ENCODE measurements at regions not wholly inside any gene's neighbourhood (a gene's known extent, or its start where the extent isn't known, plus 50 kb on each side); places are given as distances from the start of the nearest gene placed in this dataset.
"Not testable (repeated sequence)": the region's sequence is repeated elsewhere in the genome, so short reads cannot be mapped to it uniquely, and the experiment has no call there.

GRCh38 chr1:172754609-172755008, 95.7 kb downstream of the FASLG start:
- no peak for DNase-seq (ENCODE audit: low read depth in 2 of 2)

- DNase-seq (ENCODE audit: low read depth in 2 of 2), result no peak
These were observed 96.2 kb downstream of the FASLG start for GRCh38 chr1:172755099-172755498.

- DNase-seq (ENCODE audit: low read depth in 2 of 2), result no peak
These were observed 97.1 kb downstream of the FASLG start for GRCh38 chr1:172756024-172756423.

- no peak for DNase-seq (ENCODE audit: low read depth in 2 of 2)
These were observed 99.4 kb downstream of the FASLG start for GRCh38 chr1:172758259-172758658.

GRCh38 chr1:172760121-172760520, 101.2 kb downstream of the FASLG start:
- no peak for DNase-seq (ENCODE audit: low read depth in 2 of 2)

- no peak for DNase-seq (ENCODE audit: low read depth in 2 of 2)
These were observed 102.9 kb downstream of the FASLG start for GRCh38 chr1:172761581-172762486.

GRCh38 chr1:172763057-172763456, 104.2 kb downstream of the FASLG start:
- no peak for DNase-seq (ENCODE audit: low read depth in 2 of 2)

GRCh38 chr1:172764378-172764777, 105.5 kb downstream of the FASLG start:
- DNase-seq (ENCODE audit: low read depth in 2 of 2), result no peak

GRCh38 chr1:172766462-172766861, 107.6 kb downstream of the FASLG start:
- DNase-seq (ENCODE audit: low read depth in 2 of 2), result no peak

GRCh38 chr1:172770071-172770470, 111.2 kb downstream of the FASLG start:
- DNase-seq (ENCODE audit: low read depth in 2 of 2), result no peak

- no peak for DNase-seq (ENCODE audit: low read depth in 2 of 2)
These were observed 115.7 kb downstream of the FASLG start for GRCh38 chr1:172774561-172774960.

- no peak for DNase-seq (ENCODE audit: low read depth in 2 of 2)
These were observed 116.7 kb downstream of the FASLG start for GRCh38 chr1:172775606-172776005.

GRCh38 chr1:172776071-172776470, 117.2 kb downstream of the FASLG start:
- DNase-seq (ENCODE audit: low read depth in 2 of 2), result no peak

- no peak for DNase-seq (ENCODE audit: low read depth in 2 of 2)
These were observed 118.9 kb downstream of the FASLG start for GRCh38 chr1:172777767-172778166.

GRCh38 chr1:172778456-172779455, 119.9 kb downstream of the FASLG start:
- no peak for DNase-seq (ENCODE audit: low read depth in 2 of 2)

GRCh38 chr1:172779491-172779890, 120.6 kb downstream of the FASLG start:
- no peak for DNase-seq (ENCODE audit: low read depth in 2 of 2)

GRCh38 chr1:172781513-172782140, 122.7 kb downstream of the FASLG start:
- no peak for DNase-seq (ENCODE audit: low read depth in 2 of 2)

- DNase-seq (ENCODE audit: low read depth in 2 of 2), result no peak
These were observed 130.9 kb downstream of the FASLG start for GRCh38 chr1:172789840-172790239.

GRCh38 chr1:172790245-172790644, 131.3 kb downstream of the FASLG start:
- DNase-seq (ENCODE audit: low read depth in 2 of 2), result no peak

- no peak for DNase-seq (ENCODE audit: low read depth in 2 of 2)
These were observed 134.9 kb downstream of the FASLG start for GRCh38 chr1:172793823-172794222.

- DNase-seq (ENCODE audit: low read depth in 2 of 2), result no peak
These were observed 136.8 kb downstream of the FASLG start for GRCh38 chr1:172795741-172796140.

- not testable (repeated sequence) for DNase-seq (ENCODE audit: low read depth in 2 of 2)
These were observed 140.9 kb downstream of the FASLG start for GRCh38 chr1:172799804-172800203.
